AG09319 (cell line): ENCODE measurements at regions not wholly inside any gene's neighbourhood (a gene's known extent, or its start where the extent isn't known, plus 50 kb on each side); places are given as distances from the start of the nearest gene placed in this dataset.

ENCODE experiments used
- DNase-seq: peaks from one replicate; pipeline ENCODE4 v3.0.0-alpha.2; 2010; ENCODE audit warnings: low read depth; ENCODE audit errors: extremely low read depth
- TF ChIP-seq, protein P1 (sequence below): IDR thresholded peaks from 2 replicates; pipeline ENCODE4 v1.5.1; 2011; ENCODE audit warnings: low read depth, mild to moderate bottlenecking, inconsistent platforms, low read length, moderate library complexity

DNA sequence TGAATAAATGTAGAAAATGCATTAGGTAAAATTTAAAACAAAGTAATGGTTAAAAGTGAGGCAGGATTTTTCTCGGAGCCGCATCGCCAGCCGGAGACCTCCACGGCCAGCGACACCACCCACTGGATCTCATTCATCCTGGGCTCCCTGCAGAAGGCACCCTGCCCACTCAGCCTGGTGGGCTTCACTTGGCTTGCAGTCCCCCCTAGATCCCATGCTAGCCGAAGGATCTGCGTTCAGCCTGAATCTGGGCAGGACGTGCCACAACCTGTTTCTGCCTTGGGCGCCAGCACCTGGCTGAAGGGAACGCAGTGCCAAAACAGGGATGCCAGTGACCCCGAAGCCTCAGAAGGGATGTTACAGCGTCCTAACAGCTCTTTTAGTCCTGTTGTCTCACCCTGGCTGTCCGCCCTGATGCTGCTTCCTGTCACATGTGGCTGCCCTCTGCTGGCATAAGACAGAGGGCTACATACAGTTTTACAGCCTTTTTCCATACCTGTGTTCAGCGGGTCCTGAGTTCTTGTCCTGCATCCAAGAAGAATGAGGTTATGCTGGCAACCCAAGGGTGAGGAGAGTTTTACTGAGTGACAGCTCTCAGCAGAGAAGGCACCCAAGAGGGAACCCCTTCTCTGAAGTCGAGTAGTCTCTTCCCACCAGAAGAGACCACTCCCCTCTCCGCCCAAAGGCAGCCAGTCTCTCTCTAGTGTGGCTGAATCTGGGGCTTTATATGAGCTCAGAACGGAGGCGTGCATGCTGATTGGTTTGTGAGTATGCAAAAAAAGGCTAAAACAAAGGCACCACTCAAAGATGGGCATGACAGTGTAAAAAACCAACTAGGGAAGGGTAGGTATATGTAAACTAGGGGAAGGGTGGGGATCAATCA, 173.1 kb upstream of the GYPC start:
- TF ChIP-seq, protein P1, sequence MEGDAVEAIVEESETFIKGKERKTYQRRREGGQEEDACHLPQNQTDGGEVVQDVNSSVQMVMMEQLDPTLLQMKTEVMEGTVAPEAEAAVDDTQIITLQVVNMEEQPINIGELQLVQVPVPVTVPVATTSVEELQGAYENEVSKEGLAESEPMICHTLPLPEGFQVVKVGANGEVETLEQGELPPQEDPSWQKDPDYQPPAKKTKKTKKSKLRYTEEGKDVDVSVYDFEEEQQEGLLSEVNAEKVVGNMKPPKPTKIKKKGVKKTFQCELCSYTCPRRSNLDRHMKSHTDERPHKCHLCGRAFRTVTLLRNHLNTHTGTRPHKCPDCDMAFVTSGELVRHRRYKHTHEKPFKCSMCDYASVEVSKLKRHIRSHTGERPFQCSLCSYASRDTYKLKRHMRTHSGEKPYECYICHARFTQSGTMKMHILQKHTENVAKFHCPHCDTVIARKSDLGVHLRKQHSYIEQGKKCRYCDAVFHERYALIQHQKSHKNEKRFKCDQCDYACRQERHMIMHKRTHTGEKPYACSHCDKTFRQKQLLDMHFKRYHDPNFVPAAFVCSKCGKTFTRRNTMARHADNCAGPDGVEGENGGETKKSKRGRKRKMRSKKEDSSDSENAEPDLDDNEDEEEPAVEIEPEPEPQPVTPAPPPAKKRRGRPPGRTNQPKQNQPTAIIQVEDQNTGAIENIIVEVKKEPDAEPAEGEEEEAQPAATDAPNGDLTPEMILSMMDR = no peak
- no peak for DNase-seq

DNA sequence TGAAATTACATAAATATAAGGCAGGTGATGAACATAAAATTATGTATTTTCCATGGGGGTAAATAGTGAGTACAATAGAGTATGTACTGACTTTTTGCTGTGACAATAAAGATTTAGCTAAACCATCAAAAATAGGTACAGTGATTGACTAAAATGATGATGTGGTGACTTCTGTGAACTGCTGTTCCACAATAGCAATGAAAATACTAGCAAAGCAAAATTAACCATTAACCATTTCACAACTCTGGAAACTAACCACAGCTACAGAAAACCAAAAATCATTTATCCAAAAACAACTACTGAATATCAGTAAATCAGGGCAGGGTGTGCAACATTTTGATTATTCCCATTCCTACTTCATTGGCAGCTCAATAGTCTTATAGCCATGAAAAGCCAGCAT, 161.4 kb upstream of the GYPC start:
- TF ChIP-seq, protein P1 = no peak

DNA sequence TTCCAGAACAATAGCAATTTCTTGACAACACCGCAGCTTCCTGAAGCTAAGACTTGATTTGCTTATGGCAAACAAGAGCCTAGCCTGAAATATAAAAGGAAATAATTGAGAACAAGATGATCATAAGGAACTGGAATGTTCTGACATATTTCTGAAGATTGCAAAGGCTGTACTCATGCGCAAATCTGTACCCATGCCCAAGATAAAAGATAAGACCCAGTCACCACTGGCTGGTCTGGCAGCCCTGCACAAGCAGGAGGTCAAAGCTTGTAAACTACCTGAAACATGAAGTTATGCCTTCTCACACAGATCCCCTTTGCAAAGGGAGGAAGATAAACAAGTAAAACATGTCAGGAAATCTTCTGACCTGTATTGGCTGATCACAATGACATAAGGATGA, 160.8 kb upstream of the GYPC start:
- DNase-seq = no peak
- TF ChIP-seq, protein P1 = no peak

More for the DNA sequence above, 161.4 kb upstream of the GYPC start:
- no peak for DNase-seq

DNA sequence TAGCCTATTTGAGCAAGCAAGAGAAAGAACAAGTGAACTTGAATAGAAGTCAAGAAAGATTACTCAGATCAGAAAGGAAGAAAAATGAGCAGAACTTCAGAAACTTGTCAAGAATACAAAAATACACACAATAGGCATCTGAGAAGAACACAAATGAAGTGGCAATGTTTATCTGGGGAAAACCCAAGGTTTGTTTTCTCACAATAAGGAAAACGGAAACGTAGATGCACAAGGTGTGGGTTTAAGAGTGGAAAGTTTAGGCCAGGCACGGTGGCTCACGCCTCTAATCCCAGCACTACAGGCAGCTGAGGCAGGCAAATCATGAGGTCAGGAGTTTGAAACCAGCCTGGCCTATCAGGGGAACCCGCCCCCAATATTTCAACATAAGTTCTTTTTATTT, 159.5 kb upstream of the GYPC start:
- DNase-seq = no peak
- TF ChIP-seq, protein P1 = no peak

DNA sequence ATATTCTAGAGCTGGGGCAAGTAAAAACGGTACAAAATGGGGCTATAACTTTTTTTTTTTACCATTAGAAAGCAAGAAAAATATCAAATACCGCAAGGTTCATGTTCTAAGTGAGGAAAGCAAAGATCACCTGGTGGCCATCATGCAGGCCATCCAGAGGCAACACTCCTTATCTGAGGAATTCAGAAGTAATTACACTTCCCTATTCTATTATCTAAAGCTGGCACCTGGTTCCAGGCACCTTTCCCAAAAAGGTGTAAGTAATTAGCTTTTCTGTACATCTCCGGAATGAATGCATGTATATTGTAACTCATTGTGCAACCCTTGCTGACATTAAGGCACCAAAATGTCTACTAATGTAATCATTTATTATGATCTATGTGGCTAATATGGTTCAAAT, 152.5 kb upstream of the GYPC start:
- TF ChIP-seq, protein P1 = no peak
- no peak for DNase-seq

DNA sequence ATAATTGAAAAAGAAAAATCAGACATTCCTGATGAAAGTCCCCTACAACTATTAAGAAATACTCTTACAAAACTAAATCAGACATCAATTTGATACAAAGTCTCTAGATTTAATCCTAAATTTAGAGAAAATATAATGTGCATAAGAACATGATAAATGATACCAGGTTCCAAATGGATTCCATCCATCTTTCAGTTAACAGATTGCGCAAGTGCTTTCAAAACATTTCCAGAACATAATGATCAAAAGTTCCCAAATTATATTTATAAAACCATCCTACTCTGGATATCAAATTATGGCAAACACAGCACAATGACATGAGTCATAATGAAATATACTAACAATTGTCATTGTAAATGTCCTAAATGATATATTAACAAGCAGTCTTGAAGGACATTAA, 151.0 kb upstream of the GYPC start:
- no peak for DNase-seq
- TF ChIP-seq, protein P1 = no peak

DNA sequence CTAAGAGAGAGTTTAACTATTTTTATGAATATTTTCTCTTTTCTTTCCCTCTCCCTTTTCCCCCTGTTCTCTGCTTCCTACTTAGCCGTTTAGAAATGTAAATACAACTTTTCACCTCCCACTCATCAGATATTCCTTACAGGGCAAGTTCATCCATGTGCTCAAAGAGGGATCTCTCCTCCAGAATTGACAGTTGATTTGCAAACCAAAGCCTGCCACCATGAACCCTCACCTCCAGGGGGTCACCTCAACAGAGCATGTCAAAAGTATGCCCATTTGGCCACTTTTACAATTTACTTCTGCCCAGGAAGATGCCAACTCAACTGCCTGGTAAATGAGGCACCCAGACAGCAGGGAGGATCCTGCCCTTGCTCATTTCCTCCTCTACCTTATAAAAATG, 149.2 kb upstream of the GYPC start:
- no peak for DNase-seq
- TF ChIP-seq, protein P1 = no peak
